ENCODE measurements at regions not wholly inside any gene's neighbourhood (a gene's known extent, or its start where the extent isn't known, plus 50 kb on each side); places are given as distances from the start of the nearest gene placed in this dataset.

DNA sequence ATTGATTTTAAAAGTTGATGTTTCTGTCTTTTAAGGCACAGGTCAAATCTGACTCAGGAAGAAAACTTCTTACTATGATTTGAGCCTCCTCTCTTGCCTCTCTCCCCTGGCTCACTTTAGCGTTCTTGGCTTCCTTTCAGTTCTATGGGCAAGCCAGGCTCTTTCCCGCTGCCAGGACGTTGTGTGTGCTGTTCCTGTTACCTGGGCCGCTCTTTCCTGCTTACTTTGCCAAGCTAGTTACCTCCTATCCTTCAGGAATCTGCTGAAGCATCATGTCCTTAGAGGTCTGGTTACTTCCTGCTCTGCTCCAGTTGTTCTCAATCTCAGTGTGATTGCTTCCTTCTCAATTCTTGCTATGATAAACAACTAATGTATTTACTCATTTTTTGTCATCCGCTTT lies 1108.5 kb upstream of the EEF2KMT start:
- in situ Hi-C loops (cut with MboI; ENCODE audit: low sequenced_read_pairs), result no loop called here
- H2AK9ac ChIP-seq (replicated peaks; ENCODE audit: low read depth, low read length, poor library complexity), result no peak overlapping the region
- H3K9me3 ChIP-seq (ENCODE audit: control insufficient read depth, insufficient read depth, low read length), result peaks cover 5% of the 10 kb centered on the region
- H3K4me1 ChIP-seq (ENCODE audit: control insufficient read depth, insufficient read depth, low read length), result no peaks in the 10 kb centered on the region
- no peak overlapping the region for H3K9ac ChIP-seq (ENCODE audit: low read depth, low read length)
- ChIA-PET CTCF (interaction anchor here (0.6 kb wide), 1 partner anchor 111 kb away, joined by 4 read pairs; no protein-coding TSS in a partner anchor), POLR2A (ENCODE audit: unreplicated experiment) (no interaction called here)
- no peak overlapping the region for H3K18ac ChIP-seq (ENCODE audit: low read depth, low read length)
- H4K20me1 ChIP-seq (ENCODE audit: insufficient read depth, low read length), result no peaks in the 10 kb centered on the region
- no peak overlapping the region for H3K23ac ChIP-seq (ENCODE audit: low read depth, low read length)
- H3K9me1 ChIP-seq (ENCODE audit: insufficient read depth, low read length), result no peaks in the 10 kb centered on the region
- no peak overlapping the region for H4K91ac ChIP-seq (ENCODE audit: insufficient read depth, low read depth, low read length)
- H3K4ac ChIP-seq (ENCODE audit: low read depth, low read length), result no peak overlapping the region
- H3K27ac ChIP-seq (ENCODE audit: insufficient read depth, low read length), result no peak overlapping the region
- H4K5ac ChIP-seq (ENCODE audit: low read depth, low read length), result no peak overlapping the region
- dilution Hi-C loops (cut with HindIII; ENCODE audit: low sequenced_read_pairs, unreplicated experiment), result no loop called here
- H2BK20ac ChIP-seq (ENCODE audit: low read depth, low read length), result no peak overlapping the region
- intact Hi-C loops (cut with micrococcal nuclease), result no loop called here
- no peak overlapping the region for H3K4me3 ChIP-seq (ENCODE audit: insufficient read depth, low read depth, low read length)
- no peak for ATAC-seq (ENCODE audit: low read depth)
- no peak overlapping the region for H2AK5ac ChIP-seq (ENCODE audit: low read depth, low read length)
- no peak overlapping the region for H2BK5ac ChIP-seq (ENCODE audit: low read depth, low read length, poor library complexity, severe bottlenecking)
- 80% methylated on average over 1 of the region's 5 CpGs; no CpG with 5 or more reads in 1 of the 2 experiments for WGBS, 2 experiments (ENCODE audit: extremely low coverage in 2 of 2, insufficient read length in 1 of 2)
- H2BK120ac ChIP-seq (ENCODE audit: low read depth, low read length), result no peak overlapping the region
- no peak for DNase-seq
- no peaks in the 10 kb centered on the region for H3K27me3 ChIP-seq (ENCODE audit: control insufficient read depth, insufficient read depth, low read length)
- H2AFZ ChIP-seq (replicated peaks; ENCODE audit: low read length, poor library complexity), result no peak overlapping the region
- H3K79me1 ChIP-seq (ENCODE audit: low read depth in 1 of 2, low read length in 2 of 2), result no peaks in the 10 kb centered on the region
- TF ChIP-seq POLR2A (IDR thresholded peaks at IDR 0.05; ENCODE audit: low read depth, low read length) (no peak), RAD21 (IDR thresholded peaks at IDR 0.05; ENCODE audit: low read length) (no peak), CHD1 (IDR thresholded peaks at IDR 0.05; ENCODE audit: low read depth, low read length) (no peak)
- TF ChIP-seq, protein P1, sequence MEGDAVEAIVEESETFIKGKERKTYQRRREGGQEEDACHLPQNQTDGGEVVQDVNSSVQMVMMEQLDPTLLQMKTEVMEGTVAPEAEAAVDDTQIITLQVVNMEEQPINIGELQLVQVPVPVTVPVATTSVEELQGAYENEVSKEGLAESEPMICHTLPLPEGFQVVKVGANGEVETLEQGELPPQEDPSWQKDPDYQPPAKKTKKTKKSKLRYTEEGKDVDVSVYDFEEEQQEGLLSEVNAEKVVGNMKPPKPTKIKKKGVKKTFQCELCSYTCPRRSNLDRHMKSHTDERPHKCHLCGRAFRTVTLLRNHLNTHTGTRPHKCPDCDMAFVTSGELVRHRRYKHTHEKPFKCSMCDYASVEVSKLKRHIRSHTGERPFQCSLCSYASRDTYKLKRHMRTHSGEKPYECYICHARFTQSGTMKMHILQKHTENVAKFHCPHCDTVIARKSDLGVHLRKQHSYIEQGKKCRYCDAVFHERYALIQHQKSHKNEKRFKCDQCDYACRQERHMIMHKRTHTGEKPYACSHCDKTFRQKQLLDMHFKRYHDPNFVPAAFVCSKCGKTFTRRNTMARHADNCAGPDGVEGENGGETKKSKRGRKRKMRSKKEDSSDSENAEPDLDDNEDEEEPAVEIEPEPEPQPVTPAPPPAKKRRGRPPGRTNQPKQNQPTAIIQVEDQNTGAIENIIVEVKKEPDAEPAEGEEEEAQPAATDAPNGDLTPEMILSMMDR (conservative IDR thresholded peaks at IDR 0.05; ENCODE audit: low read depth, low read length), result no peak
- H3K4me2 ChIP-seq (ENCODE audit: low read depth, low read length), result no peak overlapping the region
- H3K14ac ChIP-seq (replicated peaks; ENCODE audit: low read depth, low read length), result no peak overlapping the region
- H3K36me3 ChIP-seq (ENCODE audit: control insufficient read depth, insufficient read depth, low read length), result no peaks in the 10 kb centered on the region
- no peak overlapping the region for H3K56ac ChIP-seq (ENCODE audit: extremely low read depth, insufficient read depth, low read length)
- BruUV-seq (replicated peaks), result no TSS peak
- H2BK15ac ChIP-seq (ENCODE audit: low read depth, low read length), result no peak overlapping the region
- H4K8ac ChIP-seq (ENCODE audit: low read depth in 2 of 2, low read length in 2 of 2), result no peak overlapping the region
